ENCODE measurements at regions not wholly inside any gene's neighbourhood (a gene's known extent, or its start where the extent isn't known, plus 50 kb on each side); places are given as distances from the start of the nearest gene placed in this dataset.
"Not testable (repeated sequence)": the region's sequence is repeated elsewhere in the genome, so short reads cannot be mapped to it uniquely, and the experiment has no call there.

DNA sequence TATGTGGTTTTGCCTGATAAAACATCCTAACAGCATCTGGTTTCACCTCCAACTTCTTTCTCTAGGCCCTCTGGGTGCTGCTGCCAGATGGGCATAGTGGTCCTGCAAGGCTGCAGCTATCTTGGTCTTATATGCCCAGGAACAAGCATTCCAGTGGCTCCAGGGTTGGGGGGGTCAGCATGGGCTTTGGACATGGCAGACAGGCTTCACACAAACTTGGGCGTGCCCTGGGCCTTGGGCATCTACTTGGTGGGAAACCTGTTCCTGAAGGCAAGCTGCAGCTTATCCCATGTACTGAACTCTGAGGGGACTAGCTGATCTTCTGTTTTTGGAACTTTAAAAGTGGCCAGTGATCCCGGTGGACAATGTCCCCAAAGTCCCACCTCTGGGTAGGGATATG is 54.9 kb upstream of the ZNF678 start:
- no peak for DNase-seq (ENCODE audit: low spot score)

DNA sequence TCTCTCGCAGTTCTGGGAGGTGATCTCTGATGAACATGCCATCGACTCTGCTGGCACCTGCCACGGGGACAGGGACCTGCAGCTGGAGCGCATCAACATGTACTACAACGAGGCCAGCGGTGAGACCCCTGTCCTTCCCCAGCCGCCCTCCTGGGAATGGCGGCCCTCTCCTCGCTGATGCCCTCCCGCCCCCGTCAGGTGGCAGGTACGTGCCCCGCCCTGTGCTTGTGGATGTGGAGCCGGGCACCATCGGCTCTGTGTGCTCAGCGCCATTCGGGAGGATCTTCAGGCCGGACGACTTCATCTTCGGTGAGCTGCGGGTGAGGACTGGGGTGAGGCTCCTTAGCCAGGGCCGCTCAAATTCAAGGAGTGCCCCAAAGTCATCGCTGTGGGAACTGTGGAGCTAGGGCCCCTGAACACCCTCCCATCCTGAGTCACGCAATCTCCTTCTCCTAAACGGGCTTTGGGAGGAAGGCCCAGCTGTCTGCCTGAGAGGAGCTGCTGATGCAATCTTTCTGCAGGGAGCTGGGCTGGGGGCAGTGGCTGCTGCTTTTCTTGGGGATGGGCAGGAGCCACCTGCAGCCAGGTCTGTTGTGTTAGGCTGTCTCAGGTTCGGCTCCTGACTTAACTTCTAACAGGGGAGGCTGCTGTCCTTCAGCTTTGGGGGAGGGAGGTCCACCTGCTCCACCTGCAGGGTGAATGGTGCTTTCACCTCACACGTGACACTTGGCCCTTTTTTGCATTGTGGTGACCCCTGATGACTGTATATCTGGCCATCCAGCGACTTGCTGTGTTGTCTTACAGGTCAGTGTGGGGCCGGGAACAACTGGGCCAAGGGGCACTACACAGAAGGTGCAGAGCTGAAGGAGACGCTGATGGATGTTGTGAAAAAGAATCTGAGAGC is 56.6 kb upstream of the ZNF678 start:
- not testable (repeated sequence) for DNase-seq (ENCODE audit: low spot score)

- not testable (repeated sequence) for DNase-seq (ENCODE audit: low spot score)
These were observed 67.3 kb upstream of the ZNF678 start for GRCh38 chr1:227496045-227496444.

GRCh38 chr1:227493863-227494551 is 69.3 kb upstream of the ZNF678 start:
- DNase-seq (ENCODE audit: low spot score) = not testable (repeated sequence)

- DNase-seq (ENCODE audit: low spot score) = no peak
These were observed 72.9 kb upstream of the ZNF678 start for GRCh38 chr1:227490478-227490877.

- DNase-seq (ENCODE audit: low spot score) = no peak
These were observed 73.4 kb upstream of the ZNF678 start for GRCh38 chr1:227490001-227490400.

DNA sequence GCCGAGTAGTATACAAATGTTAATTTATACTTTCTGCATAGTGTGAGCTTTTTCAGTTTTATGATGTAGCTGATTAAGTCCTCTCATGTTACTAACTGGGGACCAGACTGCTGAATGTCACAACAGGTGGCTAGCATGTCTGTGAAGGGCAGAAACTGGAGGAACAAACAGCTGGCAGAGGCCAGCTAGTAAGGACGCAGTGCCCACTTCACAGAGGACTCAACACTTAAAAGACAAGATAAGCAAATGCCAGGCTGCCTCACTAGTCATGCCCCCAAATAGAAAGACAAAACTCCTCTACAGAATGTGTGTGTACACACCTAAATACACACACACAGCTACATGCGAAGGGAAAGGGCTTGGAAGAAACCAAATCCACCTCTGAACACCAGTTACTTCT is 73.8 kb upstream of the ZNF678 start:
- DNase-seq (ENCODE audit: low spot score) = no peak

DNA sequence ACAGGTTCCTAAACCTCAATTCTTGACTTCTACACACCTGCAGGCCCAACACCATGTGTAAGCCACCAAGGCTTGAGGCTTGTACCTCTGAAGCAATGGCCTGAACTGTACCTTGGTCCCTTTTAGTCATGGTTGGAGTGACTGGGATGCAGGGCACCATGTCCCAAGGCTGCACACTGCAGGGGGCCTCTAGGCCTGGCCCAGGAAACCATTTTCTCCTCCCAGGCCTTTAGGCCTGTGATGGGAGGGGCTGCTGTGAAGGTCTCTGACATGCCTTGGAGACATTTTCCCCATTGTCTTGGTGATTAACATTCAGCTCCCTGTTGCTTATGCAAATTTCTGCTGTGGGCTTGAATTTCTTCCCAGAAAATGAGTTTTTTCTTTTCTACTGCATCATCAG is 75.8 kb upstream of the ZNF678 start:
- no peak for DNase-seq (ENCODE audit: low spot score)

DNA sequence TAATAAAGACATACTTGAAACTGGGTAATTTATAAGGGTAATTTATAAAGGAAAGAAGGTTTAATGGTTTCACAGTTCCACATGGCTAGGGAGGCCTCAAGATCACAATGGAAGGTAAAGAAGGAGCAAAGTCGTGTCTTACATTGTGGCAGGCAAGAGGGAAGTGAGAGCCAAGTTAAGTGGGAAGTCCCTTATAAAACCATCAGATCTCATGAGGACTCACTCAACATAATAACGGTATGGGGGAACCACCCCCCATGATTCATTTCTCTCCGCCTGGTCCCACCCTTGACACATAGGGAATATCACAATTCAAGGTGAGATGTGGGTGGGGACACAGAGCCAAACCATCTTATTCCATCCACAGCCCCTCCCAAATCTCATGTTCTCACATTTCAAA is 76.8 kb upstream of the ZNF678 start:
- DNase-seq (ENCODE audit: low spot score) = no peak

DNA sequence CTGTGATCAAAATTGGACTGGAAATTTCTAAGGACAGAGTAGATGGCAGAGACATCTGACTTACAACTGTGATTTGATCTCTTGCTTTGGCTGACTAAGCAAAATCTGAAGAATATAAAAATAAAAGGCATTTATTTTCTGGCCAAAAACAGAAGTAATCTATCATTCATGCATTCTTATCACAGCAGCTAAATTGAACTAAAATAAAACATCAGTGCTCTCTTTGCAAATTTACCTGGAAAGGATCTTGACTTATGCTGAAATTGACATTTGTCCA is 81.4 kb upstream of the ZNF678 start:
- DNase-seq (ENCODE audit: low spot score) = no peak

DNA sequence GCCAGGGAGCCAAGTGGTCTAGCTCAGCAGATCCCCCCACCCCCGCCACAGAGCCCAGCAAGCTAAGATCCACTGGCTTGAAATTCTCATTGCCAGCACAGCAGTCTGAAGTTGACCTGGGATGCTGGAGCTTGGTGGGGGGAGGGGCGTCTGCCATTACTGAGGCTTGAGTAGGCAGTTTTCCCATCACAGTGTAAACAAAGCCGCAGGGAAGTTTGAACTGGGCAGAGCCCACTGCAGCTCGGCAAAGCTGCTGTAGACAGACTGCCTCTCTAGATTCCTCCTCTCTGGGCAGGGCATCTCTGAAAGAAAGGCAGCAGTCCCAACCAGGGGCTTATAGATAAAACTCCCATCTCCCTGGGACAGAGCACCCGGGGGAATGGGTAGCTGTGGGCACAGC is 89.3 kb upstream of the ZNF678 start:
- DNase-seq (ENCODE audit: low spot score) = not testable (repeated sequence)

DNA sequence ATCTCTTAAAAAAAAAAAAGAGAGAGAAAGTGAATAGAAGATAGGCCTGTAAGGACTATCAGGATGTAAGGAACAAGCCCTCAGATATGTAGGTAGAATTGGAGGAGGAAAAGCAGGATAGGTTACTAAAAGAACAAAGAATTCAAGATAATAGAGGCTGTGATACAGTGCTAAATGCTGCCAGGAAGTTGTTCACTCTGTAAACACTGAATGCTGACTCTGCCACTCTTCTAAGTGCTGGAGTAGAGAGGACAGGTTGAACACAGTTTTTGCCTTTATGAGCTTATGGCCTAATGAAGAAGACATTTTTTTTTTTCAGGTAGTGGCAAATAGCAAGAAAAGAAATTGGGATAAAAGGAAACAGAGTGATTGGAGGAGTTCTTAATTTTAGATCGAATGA is 90.6 kb upstream of the ZNF678 start:
- DNase-seq (ENCODE audit: low spot score) = no peak

DNA sequence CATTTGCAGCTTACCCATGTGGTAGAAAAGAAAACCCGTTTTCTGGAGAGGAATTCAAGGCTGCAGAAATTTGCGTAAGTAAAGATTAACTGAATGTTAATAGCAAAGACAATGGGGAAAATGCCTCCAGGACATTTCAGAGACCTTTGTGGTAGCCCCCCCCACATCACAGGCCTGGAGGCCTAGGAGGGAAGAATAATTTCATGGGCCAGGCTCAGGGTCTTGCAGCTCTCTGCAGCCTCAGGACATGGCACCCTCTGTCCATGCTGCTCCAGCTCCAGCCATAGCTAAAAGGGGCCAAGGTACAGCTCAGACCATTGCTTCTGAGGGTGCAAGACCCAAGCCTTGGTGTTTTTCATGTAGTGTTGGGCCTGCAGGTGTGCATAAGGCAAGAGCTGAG is 92.7 kb upstream of the ZNF678 start:
- no peak for DNase-seq (ENCODE audit: low spot score)

DNA sequence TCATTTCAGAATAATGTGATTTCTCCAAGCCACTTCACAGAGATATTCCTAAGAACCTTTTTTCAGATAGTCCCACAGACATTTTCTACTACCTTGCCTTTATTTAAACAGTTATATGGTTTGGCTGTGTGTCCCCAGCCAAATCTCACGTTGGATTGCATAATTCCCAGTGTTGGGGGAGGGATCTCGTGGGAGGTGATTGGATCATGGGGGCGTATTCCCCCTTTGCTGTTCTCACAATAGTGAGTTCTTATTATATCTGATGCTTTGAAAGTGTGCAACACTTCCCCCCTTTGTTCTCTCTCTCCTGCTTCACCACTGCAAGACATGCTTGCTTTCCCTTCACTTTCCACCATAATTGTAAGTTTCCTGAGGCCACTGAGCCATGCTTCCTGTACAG is 93.6 kb upstream of the ZNF678 start:
- DNase-seq (ENCODE audit: low spot score) = no peak

DNA sequence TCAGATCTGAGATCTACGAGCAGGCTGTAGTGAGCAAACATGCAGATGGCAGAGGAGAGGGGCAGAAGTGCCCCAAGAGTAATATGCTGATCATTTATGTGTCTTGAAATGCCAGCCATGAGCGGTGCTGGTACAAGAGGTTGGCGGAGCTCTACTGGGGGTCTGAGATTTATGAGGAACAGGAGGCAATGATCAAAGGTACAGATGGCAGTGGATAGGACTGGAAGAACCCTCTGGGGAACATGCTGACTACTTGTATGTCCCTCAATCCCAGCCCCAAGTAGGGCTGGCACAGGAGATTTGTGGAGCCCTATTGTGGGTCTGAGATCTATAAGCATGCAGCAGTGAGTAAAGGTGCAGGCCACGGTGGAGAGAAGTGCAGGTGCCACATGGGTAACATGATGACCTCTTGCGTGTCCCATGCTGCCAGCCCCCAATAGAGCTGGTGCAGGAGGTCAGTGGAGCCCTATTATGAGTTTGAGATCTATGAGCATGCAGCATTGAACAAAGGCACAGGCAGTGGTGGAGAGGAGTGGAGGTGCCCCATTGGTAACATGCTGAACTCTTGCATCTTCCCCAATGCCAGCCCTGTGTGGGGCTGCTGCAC is 97.2 kb upstream of the ZNF678 start:
- DNase-seq (ENCODE audit: low spot score) = no peak

DNA sequence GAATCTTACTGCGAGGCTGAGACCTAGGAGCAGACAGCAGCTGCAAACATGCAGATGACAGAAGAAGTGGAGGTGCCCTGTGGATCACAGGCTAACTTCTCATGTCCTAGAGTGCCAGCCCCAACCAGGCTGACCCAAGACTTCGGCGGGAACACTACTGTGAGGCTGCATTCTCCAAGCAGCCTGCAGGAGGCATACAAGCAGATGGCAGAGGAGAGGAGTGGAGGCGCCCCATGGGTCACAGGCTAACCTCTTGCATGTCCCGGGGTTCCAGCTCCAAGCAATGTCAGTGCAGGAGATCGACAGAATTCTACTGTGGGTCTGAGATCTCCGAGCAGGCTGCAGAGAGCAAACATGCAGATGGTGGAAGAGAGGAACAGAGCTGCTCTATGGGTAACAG is 98.1 kb upstream of the ZNF678 start:
- DNase-seq (ENCODE audit: low spot score) = no peak

- no peak for DNase-seq (ENCODE audit: low spot score)
These were observed 103.4 kb upstream of the ZNF678 start for GRCh38 chr1:227459977-227460376.

DNA sequence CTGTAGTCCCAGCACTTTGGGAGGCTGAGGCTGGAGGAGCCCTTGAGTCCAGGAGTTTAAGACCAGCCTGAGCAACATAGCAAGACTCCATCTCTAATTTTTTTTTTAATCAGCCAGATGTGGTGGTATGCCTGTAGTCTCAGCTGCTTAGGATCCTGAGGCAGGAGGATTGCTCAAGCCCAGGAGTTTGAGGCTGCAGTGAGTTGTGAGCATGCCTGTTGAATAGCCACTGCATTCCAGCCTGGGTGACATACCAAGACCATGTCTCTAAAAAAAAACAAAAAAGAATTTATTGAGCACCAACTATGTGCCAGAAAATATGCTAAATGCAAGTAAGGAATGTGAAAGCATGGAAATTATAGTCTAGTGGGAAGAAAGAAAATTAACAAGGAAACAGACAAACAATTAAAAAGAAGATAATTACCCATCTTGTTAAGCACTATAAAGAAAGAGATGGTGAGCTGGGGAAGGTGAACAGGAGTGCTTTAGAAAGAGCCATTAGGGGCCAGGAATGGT is 104.0 kb upstream of the ZNF678 start:
- DNase-seq (ENCODE audit: low spot score) = no peak

GRCh38 chr1:227454686-227455085 is 108.7 kb upstream of the ZNF678 start:
- no peak for DNase-seq (ENCODE audit: low spot score)

DNA sequence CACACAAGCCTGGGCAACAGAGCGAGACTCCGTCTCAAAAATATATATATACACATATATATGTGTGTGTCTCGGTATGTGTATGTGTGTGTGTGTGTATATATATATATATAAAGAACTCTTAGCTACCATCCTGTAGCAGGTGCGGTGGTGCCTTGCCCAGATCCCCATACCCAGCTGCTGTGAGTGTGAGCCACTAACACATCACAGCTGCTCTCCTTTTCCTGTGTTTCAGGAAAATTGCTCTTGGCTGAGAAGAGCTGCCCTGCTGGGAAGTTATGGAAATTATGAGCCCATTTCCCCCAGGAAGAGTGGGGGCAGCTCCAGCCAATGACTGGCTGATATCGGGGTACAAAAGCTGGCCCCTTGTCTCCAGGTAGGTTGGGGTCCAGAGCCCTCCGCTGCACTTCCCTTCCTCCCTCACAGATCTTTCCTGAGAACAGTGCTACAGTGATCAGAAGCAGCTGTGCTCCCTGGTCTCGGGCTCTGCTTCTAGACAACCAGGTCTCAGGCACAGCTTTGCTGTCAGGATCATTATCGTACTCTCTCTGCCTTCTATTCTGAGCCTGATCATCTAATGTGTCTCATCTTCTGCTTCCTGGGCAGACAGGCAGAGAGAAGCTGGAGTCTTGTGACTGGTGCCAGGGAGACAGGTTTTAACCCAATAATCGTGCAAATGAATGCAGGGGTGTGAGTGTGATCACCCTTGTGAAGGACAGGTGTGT is 109.6 kb upstream of the ZNF678 start:
- DNase-seq (ENCODE audit: low spot score) = no peak

GRCh38 chr1:227451954-227452353 is 111.4 kb upstream of the ZNF678 start:
- DNase-seq (ENCODE audit: low spot score) = no peak

DNA sequence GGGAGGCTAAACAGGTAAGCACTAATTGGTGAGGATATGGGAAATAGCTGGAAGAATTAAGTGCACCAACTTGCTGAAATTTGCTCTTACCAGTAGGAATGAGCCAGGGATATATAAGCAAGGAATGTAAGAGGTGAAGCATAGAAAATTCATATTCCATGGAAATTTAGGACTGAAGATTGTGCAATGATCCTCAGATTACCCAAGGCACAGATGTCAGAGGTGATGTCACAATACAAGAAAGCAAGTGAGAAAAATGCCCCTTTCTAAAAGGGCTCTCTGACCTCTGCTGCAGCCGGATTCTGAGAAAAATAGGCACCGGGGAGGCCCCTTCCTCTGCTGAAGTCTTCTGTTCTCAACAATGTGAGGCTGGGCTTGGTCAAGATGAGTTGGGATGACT is 112.3 kb upstream of the ZNF678 start:
- DNase-seq (ENCODE audit: low spot score) = no peak

Measured in ecto neural progenitor cell (in vitro differentiated cells).